D721Med (cell line): ENCODE measurements at regions not wholly inside any gene's neighbourhood (a gene's known extent, or its start where the extent isn't known, plus 50 kb on each side); places are given as distances from the start of the nearest gene placed in this dataset.

Experiments
- DNase-seq: peaks from one replicate; pipeline ENCODE4 v3.0.0; 2011; ENCODE audit warnings: low spot score; ENCODE audit not compliant: insufficient read length
- FAIRE-seq: peaks from 2 replicates; lab custom pipeline; 2011; peaks lifted over from hg19 to GRCh38; lab: Jason Lieb, UNC
- CTCF ChIP-seq: IDR thresholded peaks from 2 replicates; pipeline ENCODE4 v1.5.1; 2012; ENCODE audit warnings: mild to moderate bottlenecking, control low read depth; ENCODE audit not compliant: insufficient read depth; ENCODE audit errors: missing control alignments

- TF ChIP-seq CTCF, result no peak
- no peak for DNase-seq
- no peak for FAIRE-seq
These were observed 190.6 kb downstream of the PTPN20 start for GRCh38 chr10:47101807-47102206.

GRCh38 chr10:47104151-47104605 is 192.9 kb downstream of the PTPN20 start:
- no peak for FAIRE-seq
- TF ChIP-seq CTCF, result no peak
- DNase-seq, result no peak

- no peak for FAIRE-seq
- TF ChIP-seq CTCF, result no peak
These were observed 193.7 kb downstream of the PTPN20 start for GRCh38 chr10:47104786-47105385.

GRCh38 chr10:47107007-47107747 is 192.8 kb upstream of the GDF10 start:
- no peak for TF ChIP-seq CTCF
- no peak for FAIRE-seq

More at GRCh38 chr10:47104786-47105385, 193.7 kb downstream of the PTPN20 start:
- no peak for DNase-seq

GRCh38 chr10:47109906-47110305 is 190.1 kb upstream of the GDF10 start:
- TF ChIP-seq CTCF, result no peak
- DNase-seq, result no peak
- no peak for FAIRE-seq

More at GRCh38 chr10:47107007-47107747, 192.8 kb upstream of the GDF10 start:
- DNase-seq, result no peak

GRCh38 chr10:47111329-47111862 is 188.6 kb upstream of the GDF10 start:
- FAIRE-seq (no peak), DNase-seq (no peak)
- TF ChIP-seq CTCF, result no peak
